GM18907 (cell line): ENCODE measurements at regions not wholly inside any gene's neighbourhood (a gene's known extent, or its start where the extent isn't known, plus 50 kb on each side); places are given as distances from the start of the nearest gene placed in this dataset.

Experiments used
- ATAC-seq: cut with Tn5 transposase; IDR thresholded peaks from one replicate; pipeline ENCODE4 v1.9.1; 2021; ENCODE audit warnings: mild to moderate bottlenecking, moderate library complexity; ENCODE audit not compliant: unreplicated experiment

DNA sequence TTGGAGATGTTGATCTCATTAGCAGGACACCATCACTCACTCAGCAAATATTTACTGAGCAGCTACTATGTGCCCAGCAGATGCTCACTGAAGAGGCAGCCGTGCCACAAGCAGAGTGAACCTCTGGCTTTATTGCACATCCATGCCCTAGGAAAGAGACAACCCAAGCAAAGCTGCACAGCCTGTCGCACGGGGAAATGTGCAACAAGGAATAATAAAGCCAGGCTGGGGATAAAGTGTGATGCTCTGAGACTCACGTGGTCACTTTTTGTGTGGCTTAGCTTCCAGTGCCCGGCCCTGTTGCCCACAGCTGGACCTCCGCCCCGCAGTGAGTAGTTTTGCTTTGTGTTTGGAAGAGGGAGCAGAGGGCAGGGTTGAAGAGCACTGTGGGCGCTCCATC, 130.4 kb upstream of the CDH4 start:
- ATAC-seq: no peak

DNA sequence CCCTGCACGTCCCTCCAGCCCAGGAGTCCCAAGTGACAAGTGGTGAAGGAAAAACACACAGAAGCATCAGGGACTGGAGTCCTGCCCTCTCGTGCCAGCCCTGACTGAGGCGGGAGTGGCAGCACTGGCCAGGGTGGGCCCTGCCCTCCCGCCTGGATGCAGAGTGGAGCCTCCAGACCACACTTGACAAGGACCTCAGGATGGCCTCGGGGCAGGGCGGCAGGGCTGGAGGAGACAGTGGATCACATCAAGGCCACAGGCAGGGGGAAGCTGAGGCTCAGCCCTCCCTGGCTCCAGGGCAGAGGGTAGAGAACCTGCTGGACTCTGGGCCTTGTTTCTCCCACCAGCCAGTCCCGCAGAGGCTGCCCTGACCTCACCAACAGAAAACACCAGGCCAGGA, 128.8 kb upstream of the CDH4 start:
- no peak for ATAC-seq

DNA sequence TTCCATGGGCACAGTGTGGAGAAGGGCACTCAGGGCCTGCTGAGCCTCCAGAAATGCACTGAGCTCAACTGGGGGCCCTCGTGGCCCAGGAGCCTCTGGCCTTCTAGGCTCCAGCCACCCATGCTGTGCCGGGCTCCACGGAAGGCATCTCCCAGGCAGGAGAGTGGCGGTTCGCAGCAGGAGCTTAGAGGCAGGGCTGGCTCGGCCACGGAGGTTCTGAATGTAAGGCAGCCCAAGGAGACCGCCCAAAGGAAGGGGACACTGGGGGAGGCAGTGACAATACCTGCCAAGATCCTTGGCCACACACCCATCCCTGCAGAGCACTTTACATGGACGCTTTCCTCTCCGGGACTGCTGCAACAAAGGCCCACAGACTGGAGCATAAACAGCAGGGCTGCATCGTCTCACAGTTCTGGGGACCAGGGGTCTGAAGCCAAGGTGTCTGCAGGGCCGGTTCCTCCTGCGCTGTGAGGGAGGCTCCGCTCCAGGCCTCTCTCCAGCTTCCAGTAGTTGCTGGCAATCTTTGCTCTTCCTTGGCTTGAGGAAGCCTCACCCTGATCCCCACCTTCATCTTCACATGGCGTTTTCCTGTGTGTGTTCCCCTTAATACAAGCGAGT, 128.2 kb upstream of the CDH4 start:
- no peak for ATAC-seq

DNA sequence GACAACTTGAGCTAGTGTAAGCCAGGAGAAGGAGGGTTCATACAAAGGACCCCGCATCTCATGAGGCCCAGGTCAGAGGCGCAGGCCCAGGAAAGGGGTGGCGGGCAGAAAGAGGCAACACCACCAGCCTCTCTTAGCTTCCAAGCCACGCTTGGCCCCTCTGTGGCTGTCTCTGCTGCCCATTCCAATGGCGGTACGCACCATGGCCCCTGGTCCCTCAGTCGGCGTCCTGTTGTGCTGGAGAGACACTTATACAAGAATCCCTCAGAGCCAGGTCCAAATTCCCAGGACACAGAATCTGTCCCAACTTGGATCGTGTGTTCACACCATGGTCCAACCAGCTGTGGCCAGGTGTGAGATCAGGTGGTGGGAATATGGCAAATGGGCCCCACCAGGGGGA, 127.0 kb upstream of the CDH4 start:
- ATAC-seq: no peak

DNA sequence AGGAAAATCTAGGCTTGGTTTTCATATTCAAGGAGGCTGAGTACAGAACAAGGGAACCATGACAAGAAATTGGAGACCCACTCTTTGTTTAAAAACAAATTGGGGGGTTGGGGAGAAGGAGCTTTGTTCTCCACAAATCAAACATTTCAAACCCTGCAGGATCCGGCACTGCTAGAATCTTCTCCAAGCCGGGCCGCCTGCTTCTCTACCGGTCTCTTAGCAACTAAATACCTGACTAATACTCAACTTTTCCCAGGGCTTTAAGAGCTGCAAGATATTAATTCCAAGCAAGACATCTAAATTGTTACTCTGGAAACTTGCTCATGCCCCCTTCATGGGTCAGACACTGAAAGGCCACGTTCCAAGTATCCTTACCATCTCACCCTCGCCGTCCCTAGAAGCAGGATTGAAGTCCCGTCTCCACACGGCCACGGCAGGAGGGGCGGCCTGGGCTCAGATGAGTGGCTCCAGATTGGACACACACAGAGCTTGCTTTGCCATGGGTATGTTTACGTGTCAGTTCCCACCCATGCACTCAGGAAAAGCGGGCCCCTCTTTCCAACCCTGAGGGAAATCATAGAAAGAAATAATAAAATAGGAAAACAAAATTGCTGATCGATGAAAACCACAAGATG, 126.4 kb upstream of the CDH4 start:
- ATAC-seq: no peak

DNA sequence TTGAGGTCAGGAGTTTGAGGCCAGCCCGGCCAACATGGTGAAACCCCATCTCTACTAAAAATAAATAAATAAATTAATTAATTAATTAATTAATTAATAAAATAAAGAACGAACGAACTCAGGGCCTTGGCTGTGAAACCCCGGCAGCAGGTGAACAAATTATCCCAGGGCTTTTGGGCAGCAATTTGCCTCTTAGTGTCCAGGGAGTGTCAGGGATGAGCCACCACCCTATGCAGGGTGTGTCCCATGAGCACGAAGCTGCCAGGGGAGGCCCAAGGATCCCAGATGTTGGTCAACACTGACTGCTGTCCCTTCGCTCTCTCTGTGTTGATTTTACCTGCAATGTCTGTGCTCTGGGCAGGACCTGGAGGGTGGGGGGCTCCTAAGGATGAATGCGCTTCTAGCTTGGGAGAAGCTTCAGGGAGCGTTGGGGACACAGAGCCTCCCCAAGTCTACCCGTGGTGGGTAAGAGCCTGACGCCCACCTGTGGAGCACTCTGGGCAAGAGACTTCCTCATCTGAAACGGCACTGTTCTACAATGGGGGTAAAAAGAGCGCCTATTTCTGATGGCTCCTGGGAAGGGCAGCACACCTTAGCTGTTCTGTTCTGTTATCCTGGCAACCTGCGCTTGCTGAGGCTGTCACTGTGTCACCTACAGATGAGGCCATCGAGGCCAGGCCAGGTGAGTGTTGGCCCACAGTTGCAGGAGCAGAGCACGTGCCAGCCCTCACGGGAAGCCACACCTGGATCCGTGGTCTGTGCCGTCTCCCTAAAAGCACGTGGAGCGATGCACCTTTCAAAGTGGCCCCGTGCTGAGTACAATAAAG, 125.5 kb upstream of the CDH4 start:
- ATAC-seq: no peak

DNA sequence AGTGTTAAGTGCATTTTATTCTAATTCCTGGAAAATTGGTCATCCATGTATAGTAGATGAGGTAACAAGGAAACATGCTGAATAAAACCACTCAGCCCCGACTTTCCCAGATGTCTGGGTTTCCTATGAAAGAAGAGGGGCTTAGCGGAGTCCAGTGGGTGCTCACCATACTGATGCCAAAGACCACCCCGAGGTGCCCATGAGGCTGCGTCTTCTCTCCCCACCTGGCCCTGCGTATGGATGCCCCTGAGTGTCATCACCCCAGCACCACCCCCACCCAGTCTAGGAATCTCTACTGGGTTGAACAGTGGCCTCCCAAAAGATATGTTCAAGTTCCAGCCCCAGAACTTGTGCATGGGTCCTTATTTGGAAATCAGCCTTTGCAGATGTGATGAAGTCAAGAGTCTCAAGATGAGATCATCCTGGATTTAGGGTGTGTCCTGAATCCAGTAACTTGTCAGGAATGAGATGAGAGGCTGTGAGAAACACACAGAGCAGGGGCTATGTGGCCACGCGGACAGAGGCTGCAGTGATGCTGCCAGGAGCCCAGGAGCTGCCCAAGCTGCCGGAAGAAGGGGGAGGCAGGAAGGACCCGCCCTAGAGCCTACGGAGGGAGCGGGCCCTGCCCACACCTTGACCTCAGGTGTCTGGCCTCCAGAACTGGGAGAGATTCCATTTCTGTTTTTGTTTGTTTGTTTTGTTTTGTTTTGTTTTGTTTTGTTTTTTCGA, 124.6 kb upstream of the CDH4 start:
- ATAC-seq: no peak

DNA sequence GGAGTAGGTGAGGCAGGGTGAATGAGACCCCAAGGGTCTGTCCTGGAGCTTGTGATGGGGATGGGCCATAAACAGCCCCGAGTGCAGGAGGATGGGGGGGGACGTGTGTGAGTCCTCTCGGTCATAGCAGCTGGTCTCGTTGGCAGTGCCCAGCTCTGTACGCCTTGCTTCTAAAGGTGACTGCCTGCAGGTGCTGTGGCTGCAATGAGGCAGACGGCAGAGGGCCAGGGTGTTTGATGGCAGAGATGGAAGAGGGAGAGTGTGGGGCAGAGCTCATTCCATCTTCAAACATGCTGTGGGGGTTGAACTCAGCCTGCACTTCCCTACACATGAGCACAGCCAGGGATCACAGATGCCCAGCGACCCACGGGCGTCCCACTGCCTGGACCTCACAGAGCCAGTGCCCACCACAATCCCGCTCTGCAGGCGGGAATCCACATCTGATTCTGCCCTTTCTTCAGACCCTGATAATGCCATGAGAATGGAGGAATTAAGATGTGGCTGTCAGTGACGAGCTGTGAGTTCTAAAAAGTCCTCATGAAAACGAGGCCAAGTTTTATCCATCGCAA, 123.3 kb upstream of the CDH4 start:
- ATAC-seq: no peak

DNA sequence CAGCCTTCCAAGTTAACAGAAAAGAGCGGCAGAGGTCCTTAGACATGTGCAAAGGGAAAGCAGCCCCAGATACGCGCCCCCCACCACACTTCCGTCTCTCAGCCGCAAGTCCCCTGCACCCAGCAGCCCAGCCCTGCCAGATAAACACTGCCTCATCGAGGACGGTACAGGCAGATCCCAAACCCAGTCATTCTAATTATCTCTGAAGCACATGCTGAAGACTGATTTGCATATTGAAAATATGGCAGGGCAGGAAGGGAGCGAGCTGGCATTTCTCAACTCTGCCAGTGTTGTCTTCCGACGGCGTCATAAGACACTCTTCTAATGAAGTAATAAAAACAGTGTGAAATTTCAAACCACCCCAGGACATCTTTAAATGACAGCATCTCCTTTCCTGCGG, 122.8 kb upstream of the CDH4 start:
- ATAC-seq: no peak

DNA sequence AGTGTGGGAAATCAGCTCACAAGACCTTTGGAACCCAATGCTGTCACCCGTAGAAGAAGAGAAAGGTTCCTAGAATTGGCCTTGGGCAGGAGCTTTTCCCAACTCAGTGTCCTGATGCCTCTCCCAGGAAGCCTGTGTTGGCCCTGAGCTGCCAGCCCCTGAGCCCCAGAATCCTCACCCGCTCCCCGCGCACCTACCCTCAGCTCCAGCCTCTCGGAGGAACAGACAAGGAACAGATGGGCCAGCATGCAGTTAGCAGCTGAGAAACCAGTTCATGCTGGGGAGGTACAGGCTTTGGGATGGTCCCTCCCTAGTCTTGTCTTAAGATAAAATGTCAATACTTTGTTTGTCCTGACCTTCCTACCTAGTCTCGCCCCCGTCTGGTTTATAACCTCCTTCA, 121.9 kb upstream of the CDH4 start:
- no peak for ATAC-seq

DNA sequence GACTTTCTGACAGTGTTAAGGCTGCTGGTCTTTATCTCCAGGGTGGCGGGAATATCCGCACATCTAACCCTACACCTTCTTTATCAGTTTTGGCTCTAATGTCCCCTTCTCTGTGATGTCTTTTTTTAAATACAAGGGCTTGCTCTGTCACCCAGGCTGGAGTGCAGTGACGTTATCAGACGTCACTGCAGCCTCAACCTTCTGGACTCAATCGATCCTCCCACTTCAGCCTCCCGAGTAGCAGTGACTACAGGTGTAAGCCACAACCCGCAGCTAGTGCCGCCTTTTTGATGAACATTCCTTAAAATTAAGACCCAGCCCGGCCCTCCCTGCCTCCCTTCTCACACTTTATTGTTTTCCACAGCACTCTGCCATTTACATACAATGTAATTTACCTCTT, 120.1 kb upstream of the CDH4 start:
- ATAC-seq: no peak

DNA sequence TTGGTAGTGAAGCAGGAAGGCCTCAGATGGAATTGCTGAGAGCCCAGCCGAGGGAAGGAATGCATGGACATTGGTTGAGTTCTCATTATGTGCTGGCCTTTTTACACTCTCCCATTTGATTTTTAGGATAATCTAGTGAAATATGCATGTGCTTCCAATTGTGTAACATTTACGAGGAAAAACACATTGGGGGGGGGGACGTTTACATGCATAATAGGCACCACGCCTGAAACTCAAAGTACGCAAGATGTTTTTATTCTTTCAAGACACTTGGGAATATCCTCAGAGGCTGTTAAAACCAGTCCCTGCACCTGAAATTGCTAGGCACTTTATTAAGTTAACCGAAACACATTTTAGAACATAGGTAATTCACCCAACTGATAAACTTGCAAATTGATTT, 118.5 kb upstream of the CDH4 start:
- no peak for ATAC-seq

DNA sequence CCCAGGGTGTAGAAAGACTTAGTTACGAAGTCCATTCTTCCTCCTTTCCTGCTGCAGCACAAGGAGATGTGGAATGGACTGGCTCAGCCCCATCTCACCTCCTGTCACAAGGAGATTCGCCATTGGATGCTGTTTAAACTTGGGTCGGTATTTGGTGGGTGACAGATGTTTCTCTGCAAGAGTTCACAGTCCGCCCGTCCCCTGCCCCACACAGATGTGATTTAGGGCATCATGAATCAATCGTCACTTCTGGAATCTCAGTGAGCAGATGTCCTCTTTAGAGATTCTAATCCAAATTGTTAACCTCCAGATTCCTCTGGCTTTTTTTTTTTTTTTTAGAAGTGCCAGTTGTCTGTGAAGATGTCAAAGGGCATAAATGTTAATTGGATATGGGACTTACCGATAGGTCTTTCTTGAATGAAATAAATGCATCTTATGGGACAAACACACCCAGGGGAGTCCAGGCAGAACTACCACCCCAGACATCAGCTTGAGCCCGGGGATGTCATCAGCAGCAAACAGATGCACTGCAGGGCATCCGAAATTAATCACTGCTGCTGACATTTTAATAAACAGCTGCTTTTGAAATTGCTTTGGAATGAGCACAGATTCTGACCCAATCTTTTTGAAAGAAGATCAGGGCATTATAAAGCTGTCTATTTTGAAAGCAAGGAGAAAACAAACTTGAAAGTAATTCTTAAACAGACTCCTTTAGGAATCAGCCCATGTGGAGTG, 117.6 kb upstream of the CDH4 start:
- no peak for ATAC-seq

DNA sequence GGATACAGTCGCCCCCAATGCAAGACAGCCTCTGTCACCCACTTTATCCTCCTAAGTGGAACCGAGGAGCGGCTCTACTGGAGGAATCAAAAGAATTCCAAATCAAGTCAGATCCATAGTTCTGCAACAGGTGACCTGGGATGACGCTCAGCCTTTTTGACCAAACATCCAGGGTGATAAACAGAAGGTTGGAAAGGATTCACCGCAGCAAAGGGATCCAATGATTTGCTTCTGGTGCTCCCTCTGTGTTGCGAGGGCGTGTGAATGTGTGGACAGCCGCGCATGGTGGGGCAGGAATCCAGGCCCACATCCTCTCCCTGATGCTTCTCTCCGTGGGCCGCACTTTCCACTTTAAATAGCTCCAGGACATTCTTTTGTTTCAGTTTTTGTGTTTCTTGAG, 116.8 kb upstream of the CDH4 start:
- no peak for ATAC-seq

DNA sequence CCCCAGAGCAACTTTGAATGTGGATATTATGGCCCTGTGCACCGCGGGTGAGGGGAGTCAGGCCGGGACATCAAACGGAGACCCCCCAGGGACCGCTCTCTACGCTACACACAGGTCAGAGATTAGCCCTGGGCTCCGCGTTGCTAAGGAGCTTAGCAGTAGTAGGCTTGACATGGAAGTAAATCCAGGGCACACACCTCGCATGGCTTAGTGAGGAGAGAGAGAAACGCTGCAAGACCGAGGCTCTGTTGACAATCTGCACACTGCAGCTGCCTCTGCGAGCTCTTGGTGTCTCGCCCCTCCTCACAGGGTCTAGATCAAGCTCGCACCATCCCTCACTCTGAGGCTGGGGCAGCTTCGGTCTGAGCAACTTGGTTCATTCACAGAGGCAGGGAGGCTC, 116.1 kb upstream of the CDH4 start:
- ATAC-seq: no peak

DNA sequence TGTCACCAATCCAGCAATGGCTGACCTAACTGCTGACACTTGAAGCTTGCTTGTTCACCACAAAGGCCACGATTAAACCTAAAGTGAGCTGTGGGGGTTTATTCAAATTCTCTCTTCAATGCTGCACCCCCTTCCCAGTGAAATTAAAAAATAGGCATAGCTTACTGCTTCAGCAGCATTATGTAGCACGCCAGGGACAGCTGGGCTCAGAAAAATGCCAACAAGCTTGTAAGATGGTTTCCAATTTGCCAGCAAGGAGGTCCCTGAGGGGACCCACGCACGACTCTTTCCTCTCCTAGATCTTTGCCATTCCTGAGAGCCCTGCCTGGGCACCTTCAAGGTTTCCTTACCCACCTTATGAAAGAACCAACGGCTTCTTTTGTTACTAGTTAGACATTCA, 113.5 kb upstream of the CDH4 start:
- no peak for ATAC-seq

DNA sequence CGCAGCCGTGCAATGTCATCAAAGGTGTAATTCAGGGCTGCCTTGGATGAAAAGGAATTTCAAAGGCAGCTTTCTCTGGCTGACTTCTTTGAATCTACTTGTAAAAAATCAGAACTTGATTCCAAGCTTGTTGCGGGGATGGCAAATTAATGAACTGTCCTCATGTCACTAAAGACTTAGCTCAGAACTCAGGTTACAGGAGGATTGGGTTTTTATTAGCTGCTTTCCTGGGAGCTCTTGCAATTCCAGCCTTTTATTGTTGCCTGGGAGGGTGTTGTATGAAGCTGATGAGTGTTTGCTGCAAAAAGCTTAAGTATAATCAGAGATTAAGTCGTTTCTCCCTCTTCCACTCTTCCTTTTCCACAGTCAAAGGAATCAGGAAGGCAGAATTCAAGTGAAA, 113.0 kb upstream of the CDH4 start:
- no peak for ATAC-seq

DNA sequence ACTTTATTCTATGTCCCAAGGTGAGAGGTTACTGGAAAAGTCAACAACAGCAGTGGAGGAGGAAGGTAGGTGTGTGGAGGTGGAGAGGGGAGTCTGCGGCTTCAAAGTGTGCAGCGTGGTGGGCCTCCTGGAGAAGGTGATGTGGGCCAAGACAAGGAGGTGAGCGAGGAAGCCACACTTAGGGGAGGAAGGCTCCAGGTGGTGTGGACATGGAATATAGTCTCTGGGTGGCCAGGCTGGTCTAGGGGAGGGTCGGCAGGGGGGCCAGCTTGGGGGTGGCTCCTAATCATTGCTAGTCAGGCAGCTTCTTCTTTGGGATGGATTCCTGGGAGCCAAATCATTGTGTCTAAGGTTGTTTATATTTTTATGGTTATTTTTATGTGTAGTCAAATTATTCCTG, 111.5 kb upstream of the CDH4 start:
- ATAC-seq: no peak

DNA sequence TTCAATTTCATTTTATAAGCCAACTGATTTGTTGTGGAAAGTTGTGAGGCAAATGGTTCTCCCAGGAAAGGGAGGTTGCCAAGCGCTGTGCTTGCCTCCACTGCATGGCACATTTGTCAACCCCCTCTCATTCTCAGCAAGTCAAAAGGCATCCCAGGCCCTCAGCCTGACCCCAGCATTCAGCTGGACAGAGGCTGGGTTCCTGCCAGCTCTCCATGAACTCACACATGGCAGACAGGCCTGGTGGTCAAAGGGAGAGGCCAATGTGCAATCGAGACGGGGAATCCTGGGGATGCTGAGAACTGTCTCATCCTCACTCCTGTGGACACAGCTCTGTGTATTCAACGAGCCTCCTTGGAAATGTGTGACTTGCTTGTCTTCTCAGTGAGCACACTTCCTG, 106.0 kb upstream of the CDH4 start:
- no peak for ATAC-seq

DNA sequence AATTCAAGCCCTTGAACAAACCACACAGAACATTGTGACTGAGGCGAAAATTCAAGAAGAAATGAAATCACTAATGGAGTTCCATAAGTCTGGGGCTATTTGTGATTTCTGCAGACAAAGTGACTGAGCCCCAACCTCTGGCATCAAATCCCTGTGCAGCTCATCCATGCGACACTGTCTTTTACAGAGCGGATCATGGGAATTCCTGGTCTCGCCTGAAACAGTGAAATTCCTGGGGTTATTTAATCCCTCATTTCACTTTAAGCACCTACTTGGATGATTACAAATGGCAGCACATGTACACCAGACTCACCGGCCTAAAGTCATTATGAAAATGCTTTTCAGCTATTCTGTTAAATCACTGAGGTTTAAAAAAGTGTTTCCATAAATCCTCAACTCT, 102.4 kb upstream of the CDH4 start:
- no peak for ATAC-seq

DNA sequence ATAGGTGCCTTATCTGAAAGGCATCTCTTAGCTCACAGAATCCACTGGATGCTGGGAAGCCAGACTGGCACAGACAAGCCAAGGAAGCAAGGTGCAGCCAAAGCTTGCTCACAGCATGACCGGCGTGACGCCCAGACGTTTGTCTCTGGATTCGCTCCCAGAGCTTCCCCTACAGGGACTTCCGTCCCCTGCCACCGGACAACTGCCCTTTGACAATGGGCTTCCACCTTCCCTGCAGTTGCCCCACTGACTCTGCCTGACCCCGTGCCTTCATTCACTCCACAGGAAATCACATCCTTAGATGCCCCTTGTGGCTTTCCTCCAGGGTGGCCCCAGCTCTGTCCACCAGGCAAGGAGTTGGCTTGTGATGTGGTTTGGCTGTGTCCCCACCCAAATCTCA, 94.8 kb upstream of the CDH4 start:
- ATAC-seq: no peak
